ENCODE measurements at regions not wholly inside any gene's neighbourhood (a gene's known extent, or its start where the extent isn't known, plus 50 kb on each side); places are given as distances from the start of the nearest gene placed in this dataset.

DNA sequence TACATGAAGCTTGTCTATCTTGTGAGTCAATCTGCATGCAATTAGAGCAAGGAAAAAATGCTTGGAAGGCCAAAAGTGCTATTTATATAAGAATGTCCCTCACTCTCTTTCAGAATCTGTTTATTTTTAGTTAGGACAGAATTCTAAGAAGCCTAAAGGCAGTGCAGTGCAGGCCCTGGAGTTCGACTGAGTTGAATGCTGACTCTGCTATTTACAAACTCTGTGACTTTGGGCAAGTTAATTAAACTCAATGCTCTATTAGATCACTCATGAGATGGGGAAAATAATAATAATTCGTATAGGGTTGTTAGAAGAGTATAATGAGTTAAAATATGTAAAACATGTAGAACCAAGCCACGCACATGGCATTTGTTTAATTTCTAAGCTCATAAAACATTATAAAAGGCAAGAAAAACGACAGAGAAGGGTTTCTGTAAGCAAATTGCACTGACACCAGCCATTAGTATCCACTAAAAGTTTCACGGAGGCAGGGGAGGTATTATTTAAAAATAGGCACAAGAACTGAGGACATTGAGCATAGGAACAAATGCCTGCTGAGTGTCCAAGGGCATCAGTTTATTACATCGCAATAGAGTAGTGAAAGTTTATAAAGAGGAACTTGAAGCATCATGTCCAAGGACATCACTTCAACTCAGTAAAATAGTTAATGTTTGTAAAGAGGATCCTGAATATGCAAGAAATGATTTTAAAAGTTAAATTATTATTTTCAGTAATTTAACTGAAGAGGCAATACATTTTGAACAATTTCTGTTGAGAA is 115.0 kb upstream of the INPP4B start:
- intact Hi-C loops (cut with DNase I; ENCODE audit: low total_unique reads): no loop called here
- WGBS, 2 donors: 45 to 54% methylated on average over 6 of the region's 6 CpGs
- TF ChIP-seq, protein P1, sequence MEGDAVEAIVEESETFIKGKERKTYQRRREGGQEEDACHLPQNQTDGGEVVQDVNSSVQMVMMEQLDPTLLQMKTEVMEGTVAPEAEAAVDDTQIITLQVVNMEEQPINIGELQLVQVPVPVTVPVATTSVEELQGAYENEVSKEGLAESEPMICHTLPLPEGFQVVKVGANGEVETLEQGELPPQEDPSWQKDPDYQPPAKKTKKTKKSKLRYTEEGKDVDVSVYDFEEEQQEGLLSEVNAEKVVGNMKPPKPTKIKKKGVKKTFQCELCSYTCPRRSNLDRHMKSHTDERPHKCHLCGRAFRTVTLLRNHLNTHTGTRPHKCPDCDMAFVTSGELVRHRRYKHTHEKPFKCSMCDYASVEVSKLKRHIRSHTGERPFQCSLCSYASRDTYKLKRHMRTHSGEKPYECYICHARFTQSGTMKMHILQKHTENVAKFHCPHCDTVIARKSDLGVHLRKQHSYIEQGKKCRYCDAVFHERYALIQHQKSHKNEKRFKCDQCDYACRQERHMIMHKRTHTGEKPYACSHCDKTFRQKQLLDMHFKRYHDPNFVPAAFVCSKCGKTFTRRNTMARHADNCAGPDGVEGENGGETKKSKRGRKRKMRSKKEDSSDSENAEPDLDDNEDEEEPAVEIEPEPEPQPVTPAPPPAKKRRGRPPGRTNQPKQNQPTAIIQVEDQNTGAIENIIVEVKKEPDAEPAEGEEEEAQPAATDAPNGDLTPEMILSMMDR (IDR thresholded peaks at IDR 0.05): no peak
- TF ChIP-seq POLR2A (IDR thresholded peaks at IDR 0.05): no peak

DNA sequence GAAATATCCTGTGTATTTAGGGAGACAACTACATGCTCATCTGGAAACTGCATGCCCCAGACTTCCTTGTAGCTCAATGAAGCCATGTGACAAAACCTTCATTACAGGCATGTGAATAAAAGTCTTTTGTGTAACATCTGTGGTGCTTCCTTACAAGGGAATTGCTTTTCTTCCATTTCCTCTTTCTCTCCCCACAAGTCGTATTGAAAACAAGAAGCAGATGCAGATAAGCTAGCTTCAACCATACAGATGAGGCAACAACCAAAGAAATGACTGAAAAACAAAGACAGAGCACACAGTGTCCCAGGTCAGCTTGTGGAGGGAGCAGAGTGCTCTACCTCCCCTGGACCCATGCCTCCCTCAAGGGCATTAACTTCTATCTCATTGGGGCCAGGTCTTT is 115.8 kb upstream of the INPP4B start:
- intact Hi-C loops (cut with DNase I; ENCODE audit: low total_unique reads): no loop called here
- Histone ChIP-seq H3K9me3 (no peaks in the 10 kb centered on the region), H3K27me3 (no peaks in the 10 kb centered on the region), H3K27ac (peak overlapping the region; percentile 6 to 51), H3K4me1 (peaks cover 19% of the 10 kb centered on the region), H3K4me3 (no peak overlapping the region), H3K36me3 (ENCODE audit: low read depth, missing control alignments) (no peaks in the 10 kb centered on the region)
- 19 to 29% methylated on average over 1 of the region's 1 CpG for WGBS, 2 donors
- peak; percentile 41 for DNase-seq
- TF ChIP-seq POLR2A (IDR thresholded peaks at IDR 0.05): no peak
- TF ChIP-seq, protein P1 (IDR thresholded peaks at IDR 0.05): no peak

More for the DNA sequence above, 115.0 kb upstream of the INPP4B start:
- Histone ChIP-seq H3K4me1 (peaks cover 19% of the 10 kb centered on the region), H3K4me3 (no peak overlapping the region), H3K36me3 (ENCODE audit: low read depth, missing control alignments) (no peaks in the 10 kb centered on the region), H3K27me3 (no peaks in the 10 kb centered on the region), H3K27ac (peak overlapping the region; percentile 6 to 51), H3K9me3 (no peaks in the 10 kb centered on the region)
- no peak for DNase-seq

- H3K36me3 ChIP-seq (ENCODE audit: low read depth, missing control alignments): no peaks in the 10 kb centered on the region
- no peaks in the 10 kb centered on the region for H3K9me3 ChIP-seq
- H3K4me3 ChIP-seq: no peak overlapping the region
- intact Hi-C loops (cut with DNase I; ENCODE audit: low total_unique reads): no loop called here
- TF ChIP-seq, protein P1 (IDR thresholded peaks at IDR 0.05): no peak
- no peak for TF ChIP-seq POLR2A (IDR thresholded peaks at IDR 0.05)
- no peak overlapping the region for H3K27ac ChIP-seq
- no peak for DNase-seq
- no peaks in the 10 kb centered on the region for H3K4me1 ChIP-seq
- no peaks in the 10 kb centered on the region for H3K27me3 ChIP-seq
These were observed 128.2 kb upstream of the INPP4B start for GRCh38 chr4:142974328-142974727.

GRCh38 chr4:142975618-142976017 is 129.5 kb upstream of the INPP4B start:
- Histone ChIP-seq H3K4me1 (no peaks in the 10 kb centered on the region), H3K36me3 (ENCODE audit: low read depth, missing control alignments) (no peaks in the 10 kb centered on the region), H3K4me3 (no peak overlapping the region), H3K27ac (no peak overlapping the region), H3K9me3 (no peaks in the 10 kb centered on the region), H3K27me3 (no peaks in the 10 kb centered on the region)
- intact Hi-C loops (cut with DNase I; ENCODE audit: low total_unique reads): no loop called here
- no peak for TF ChIP-seq POLR2A (IDR thresholded peaks at IDR 0.05)
- TF ChIP-seq, protein P1 (IDR thresholded peaks at IDR 0.05): no peak
- WGBS, 2 donors: 42 to 64% methylated on average over 1 of the region's 1 CpG
- no peak for DNase-seq

DNA sequence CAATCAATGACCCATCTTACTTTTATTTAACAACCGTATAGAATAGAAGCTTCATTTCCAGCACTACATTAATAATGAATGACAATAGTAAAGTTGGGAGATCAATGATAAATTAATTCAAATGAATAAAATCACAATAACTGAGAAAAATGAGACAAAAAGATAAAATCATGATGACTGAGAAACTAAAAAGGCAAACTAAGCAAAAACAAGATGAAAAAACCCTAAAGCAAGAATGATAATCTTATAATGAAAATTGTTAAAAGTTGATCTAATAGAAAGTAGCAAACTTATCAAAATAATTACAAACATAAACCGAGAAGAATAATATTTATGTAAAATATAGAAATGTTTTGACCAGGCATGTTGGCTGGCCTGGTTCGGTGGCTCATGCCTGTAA is 130.4 kb upstream of the INPP4B start:
- Histone ChIP-seq H3K27ac (no peak overlapping the region), H3K4me3 (no peak overlapping the region), H3K4me1 (no peaks in the 10 kb centered on the region), H3K27me3 (no peaks in the 10 kb centered on the region), H3K36me3 (ENCODE audit: low read depth, missing control alignments) (no peaks in the 10 kb centered on the region), H3K9me3 (no peaks in the 10 kb centered on the region)
- WGBS, 2 donors: 66 to 79% methylated on average over 3 of the region's 3 CpGs
- TF ChIP-seq, protein P1 (IDR thresholded peaks at IDR 0.05): no peak
- TF ChIP-seq POLR2A (IDR thresholded peaks at IDR 0.05): no peak
- no peak for DNase-seq
- intact Hi-C loops (cut with DNase I; ENCODE audit: low total_unique reads): no loop called here
